NOMO-1 (cell line): ENCODE measurements at regions not wholly inside any gene's neighbourhood (a gene's known extent, or its start where the extent isn't known, plus 50 kb on each side); places are given as distances from the start of the nearest gene placed in this dataset.
"Not testable (repeated sequence)": the region's sequence is repeated elsewhere in the genome, so short reads cannot be mapped to it uniquely, and the experiment has no call there.

Source experiments
- DNase-seq, 2 experiments: peaks; one replicate each; lab custom pipeline; 2025; ENCODE audit not compliant: unreplicated experiment in 2 of 2; lab: John Stamatoyannopoulos, UW

DNA sequence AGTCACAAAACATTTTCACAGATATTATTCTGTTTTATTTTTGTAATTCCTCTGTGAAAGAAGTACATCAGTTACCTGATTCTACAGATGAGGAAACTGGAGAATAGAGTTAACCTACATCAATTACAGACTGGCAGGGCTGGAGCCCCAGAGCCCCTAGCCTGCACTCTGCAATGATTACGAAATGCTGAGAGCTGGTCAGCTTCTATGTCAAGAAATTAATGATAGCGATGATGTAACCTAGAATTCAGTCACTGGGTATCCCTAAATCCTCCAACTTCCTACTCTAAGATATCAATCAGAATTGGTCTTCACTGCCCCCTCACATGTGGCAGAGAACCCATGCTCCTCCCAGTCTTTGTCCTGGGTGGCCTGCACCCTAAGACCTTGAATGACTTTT is 273.5 kb upstream of the PLET1 start:
- DNase-seq = peak in 1 of 2 experiments; percentile 30

GRCh38 chr11:112537026-112537425 is 276.4 kb upstream of the PLET1 start:
- no peak for DNase-seq

DNA sequence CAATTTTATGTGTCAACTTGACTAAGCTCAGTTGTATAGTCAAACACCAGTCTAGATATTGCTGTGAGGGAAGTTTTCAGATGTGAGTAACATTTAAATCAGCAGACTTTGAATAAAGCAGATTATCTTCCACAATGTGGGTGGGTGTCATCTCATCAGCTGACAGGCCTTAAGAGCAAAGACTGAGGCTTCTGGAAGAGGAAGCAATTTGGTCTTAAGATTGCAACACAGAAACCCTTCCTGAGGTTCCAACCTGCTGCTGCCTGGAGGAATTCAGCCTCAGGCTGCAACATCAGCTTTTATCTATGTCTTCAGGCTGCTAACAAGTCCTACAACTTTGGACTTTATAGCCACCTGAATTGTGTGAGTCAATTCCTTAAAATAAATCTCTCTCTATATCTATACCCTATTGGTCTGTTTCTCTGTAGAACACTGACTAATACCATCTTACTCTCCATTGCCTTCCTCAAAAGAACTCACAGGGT is 277.2 kb upstream of the PLET1 start:
- peak; percentile 52 to 79 for DNase-seq

DNA sequence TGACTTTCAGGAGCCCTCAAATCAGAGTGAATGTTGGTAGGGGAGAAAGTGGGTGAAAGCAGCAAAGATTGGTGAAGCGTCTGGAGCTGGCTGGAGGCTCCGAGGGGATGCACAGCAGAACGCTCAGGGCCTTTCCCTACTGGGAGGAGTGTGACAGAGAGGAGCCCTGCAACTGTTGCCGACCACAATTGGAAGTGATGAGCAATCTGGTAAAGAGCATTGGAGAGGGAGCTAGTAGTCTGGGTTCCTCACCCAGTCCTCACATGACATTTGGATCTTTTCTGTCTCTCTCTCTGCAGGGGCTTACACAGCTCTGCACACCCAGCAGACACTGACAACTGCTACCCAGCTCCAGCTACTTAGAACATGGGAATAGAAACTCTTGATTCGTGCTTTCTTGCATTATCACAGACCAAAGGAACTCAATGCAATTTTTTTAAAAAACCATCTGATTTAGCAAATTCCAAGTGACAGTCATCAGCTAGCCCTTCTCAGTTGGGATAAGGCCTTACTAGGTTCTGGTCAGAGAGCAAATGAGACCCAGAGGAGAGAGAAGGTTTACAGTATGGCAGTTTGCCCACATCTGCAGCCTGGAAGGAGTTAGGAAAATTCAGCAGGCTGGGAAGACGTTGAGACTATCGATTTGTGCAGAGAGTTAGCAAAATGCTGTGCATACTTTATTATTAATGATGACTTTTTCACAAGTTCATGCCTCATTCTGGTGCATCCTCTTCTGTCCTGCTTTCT is 278.0 kb upstream of the PLET1 start:
- no peak for DNase-seq

- DNase-seq = not testable (repeated sequence)
Observed at GRCh38 chr11:112539281-112539555, 278.6 kb upstream of the PLET1 start.

DNA sequence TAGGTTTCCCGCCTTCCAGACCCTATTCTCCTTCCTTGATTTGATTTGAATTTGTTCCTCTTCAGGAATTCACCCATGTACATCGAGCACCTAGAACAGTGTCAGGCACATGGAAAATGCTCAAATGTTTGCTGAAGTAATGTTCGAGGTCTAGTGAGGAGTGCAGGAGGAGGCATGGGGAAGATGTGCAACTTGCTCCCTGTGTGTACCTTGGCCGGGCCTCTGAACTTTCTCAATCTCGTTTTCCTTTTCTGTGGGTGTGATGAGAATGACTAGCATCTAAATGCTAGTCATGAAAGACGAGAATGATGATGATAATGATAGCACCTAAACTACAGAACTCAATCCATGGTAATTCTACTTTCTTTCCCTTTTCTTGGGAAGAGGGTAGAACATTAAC is 279.1 kb upstream of the PLET1 start:
- DNase-seq = no peak

GRCh38 chr11:112540261-112540660 is 279.6 kb upstream of the PLET1 start:
- no peak for DNase-seq

GRCh38 chr11:112541140-112542046 is 280.7 kb upstream of the PLET1 start:
- DNase-seq = no peak

DNA sequence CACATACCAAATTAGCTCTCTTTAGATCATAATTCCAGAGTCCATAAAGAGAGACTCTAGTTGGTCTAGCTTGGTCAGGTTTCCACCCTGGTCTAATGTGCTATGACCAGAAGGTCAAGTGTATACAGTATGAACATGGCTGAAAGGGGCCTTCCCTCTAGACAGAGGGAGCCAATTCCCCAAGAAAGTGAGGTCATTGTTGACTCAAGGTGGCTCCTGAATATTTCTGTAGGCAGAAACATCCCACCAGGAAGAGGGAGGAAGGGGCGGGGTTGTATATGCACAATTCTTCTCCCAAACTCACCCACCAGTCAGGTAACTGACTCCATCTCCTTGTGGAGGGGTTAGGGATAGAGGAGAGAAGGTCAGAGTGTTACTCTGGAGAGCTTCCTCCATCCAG is 281.8 kb upstream of the PLET1 start:
- DNase-seq = no peak

GRCh38 chr11:112543390-112543789 is 282.7 kb upstream of the PLET1 start:
- no peak for DNase-seq

DNA sequence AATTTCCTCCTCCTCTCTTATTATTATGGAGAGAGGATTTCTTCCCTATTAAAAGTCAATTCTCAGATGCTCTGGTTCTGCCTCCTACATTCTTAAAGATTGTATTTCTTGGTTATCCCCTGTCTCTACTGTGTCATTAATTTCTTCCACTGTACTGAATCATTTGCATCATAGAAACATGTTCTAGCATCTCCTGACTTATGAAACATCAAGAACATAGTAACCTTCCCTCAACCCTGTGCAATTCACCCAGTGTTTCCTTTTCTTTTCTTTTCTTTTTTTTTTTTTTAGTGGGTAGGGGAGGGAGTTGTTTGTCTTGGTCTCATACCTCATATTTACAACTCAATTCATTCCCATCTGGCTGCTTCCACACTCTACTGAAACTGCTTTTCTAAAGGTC is 288.0 kb upstream of the PLET1 start:
- no peak for DNase-seq

- no peak for DNase-seq
Observed at GRCh38 chr11:112553205-112553731, 292.6 kb upstream of the PLET1 start.

- no peak for DNase-seq
Observed at GRCh38 chr11:112554586-112554985, 293.9 kb upstream of the PLET1 start.

GRCh38 chr11:112555491-112556364 is 295.1 kb upstream of the PLET1 start:
- DNase-seq = peak; percentile 38 to 55

GRCh38 chr11:112558691-112559090 is 298.0 kb upstream of the PLET1 start:
- DNase-seq = no peak

DNA sequence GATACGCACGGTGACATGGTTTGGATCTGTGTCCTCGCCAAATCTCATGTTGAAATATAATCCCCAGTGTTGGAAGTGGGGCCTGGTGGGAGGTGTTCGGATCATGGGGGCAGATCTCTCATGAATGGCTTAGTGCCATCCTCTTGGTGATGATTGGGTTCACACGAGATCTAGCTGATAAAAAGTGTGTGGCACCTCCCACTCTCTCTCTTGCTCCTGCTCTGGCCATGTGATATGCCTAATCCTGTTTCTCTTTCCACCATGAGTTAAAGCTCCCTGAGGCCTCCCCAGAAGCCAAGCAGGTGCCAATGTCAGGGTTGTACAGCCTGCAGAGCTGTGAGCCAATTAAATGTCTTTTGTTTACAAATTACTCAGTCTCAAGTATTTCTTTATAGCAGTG is 303.1 kb upstream of the PLET1 start:
- DNase-seq = no peak

- no peak for DNase-seq
Observed at GRCh38 chr11:112564228-112564955, 303.7 kb upstream of the PLET1 start.

DNA sequence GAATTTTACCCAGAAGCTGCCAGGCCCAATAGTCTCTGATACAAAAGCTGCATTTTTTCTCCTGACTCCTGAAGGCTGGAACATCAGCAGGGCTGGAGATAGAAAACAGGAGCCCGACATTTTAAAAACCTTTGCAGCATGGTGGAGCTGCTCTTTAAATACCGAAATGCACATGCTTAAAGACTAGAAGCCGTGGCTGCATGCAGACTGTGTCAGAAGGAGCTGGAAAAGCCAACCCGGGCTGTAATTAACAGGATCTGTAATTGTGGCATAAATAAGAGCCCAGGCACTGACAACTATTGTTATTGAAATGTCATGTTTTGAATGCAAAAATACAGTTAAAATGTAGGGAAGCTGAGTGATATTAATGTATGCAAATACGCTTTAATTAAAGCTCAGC is 304.9 kb upstream of the PLET1 start:
- no peak for DNase-seq

- no peak for DNase-seq
Observed at GRCh38 chr11:112566124-112566523, 305.5 kb upstream of the PLET1 start.

DNA sequence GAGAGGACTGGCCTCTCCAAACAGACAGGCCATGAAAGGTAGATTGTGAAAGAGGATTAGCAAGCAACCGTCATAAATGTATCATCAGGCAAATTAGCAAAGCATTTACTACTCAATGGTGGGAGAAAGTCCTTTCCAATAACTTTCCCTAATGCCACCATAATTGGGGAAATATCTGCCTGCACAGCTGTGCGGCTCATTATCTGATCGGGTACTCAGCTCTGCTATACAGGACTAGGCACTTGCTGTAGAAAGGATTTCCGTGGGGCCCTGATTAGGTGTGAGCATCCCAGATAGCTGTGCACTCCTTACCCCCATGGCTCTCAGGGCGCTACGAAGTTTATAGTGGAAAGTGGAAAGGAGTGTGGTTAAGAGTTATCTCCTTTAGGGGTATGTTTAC is 309.7 kb upstream of the PLET1 start:
- no peak for DNase-seq
